Cardiac muscle cell (in vitro differentiated cells and primary cell): ENCODE measurements at regions not wholly inside any gene's neighbourhood (a gene's known extent, or its start where the extent isn't known, plus 50 kb on each side); places are given as distances from the start of the nearest gene placed in this dataset.

Source experiments
- DNase-seq, 2 donors: peaks; one replicate each; pipeline versions ENCODE4 v3.0.0 to v3.0.0-alpha.2; 2010 to 2017; ENCODE audit warnings: low read depth in 1 of 2, low spot score in 1 of 2
- H3K27ac ChIP-seq: fragments of 200-600 bp; sonication (generic); 2 replicates; pipeline ENCODE4 v1.5.1; 2016
- H3K27me3 ChIP-seq: fragments of 200-600 bp; sonication (generic); 2 replicates; pipeline ENCODE4 v1.6.0; 2016; ENCODE audit warnings: control low read depth
- H3K36me3 ChIP-seq: fragments of 200-600 bp; sonication (generic); 2 replicates; pipeline ENCODE4 v1.5.1; 2016; ENCODE audit warnings: control low read depth
- H3K4me1 ChIP-seq: fragments of 200-600 bp; sonication (generic); 2 replicates; pipeline ENCODE4 v1.8.1; 2017; ENCODE audit warnings: low read depth, mild to moderate bottlenecking, mixed run types
- H3K4me3 ChIP-seq: fragments of 200-600 bp; sonication (generic); 2 replicates; pipeline ENCODE4 v1.5.1; 2016; ENCODE audit warnings: mild to moderate bottlenecking
- H3K9me3 ChIP-seq: fragments of 200-600 bp; sonication (generic); 2 replicates; pipeline ENCODE4 v1.5.1; 2017; ENCODE audit warnings: low read depth, mild to moderate bottlenecking, control low read depth
- CTCF ChIP-seq: IDR thresholded peaks from 2 replicates; pipeline ENCODE4 v1.5.1; 2012; ENCODE audit warnings: low read depth, mild to moderate bottlenecking, low read length

GRCh38 chr18:45197526-45197970 lies 417.7 kb upstream of the SLC14A2 start:
- H3K4me3 ChIP-seq: no peak overlapping the region
- DNase-seq: peak in 1 of 2 donors; percentile 60
- no peaks in the 10 kb centered on the region for H3K9me3 ChIP-seq
- H3K27ac ChIP-seq: no peak overlapping the region
- H3K36me3 ChIP-seq: no peaks in the 10 kb centered on the region
- H3K27me3 ChIP-seq: peaks cover 4% of the 10 kb centered on the region
- no peak for TF ChIP-seq CTCF
- H3K4me1 ChIP-seq: no peaks in the 10 kb centered on the region

GRCh38 chr18:45198526-45198925 lies 416.8 kb upstream of the SLC14A2 start:
- DNase-seq: no peak
- no peak overlapping the region for H3K27ac ChIP-seq
- no peaks in the 10 kb centered on the region for H3K9me3 ChIP-seq
- no peaks in the 10 kb centered on the region for H3K4me1 ChIP-seq
- H3K27me3 ChIP-seq: peaks cover 4% of the 10 kb centered on the region
- no peak for TF ChIP-seq CTCF
- no peak overlapping the region for H3K4me3 ChIP-seq
- H3K36me3 ChIP-seq: no peaks in the 10 kb centered on the region

- Histone ChIP-seq H3K27me3 (peaks cover 4% of the 10 kb centered on the region), H3K36me3 (no peaks in the 10 kb centered on the region), H3K9me3 (no peaks in the 10 kb centered on the region), H3K4me1 (no peaks in the 10 kb centered on the region), H3K4me3 (no peak overlapping the region), H3K27ac (no peak overlapping the region)
- no peak for DNase-seq
- TF ChIP-seq CTCF: no peak
Observed at GRCh38 chr18:45201029-45201428, 414.2 kb upstream of the SLC14A2 start.

GRCh38 chr18:45201489-45201888 lies 413.8 kb upstream of the SLC14A2 start:
- H3K9me3 ChIP-seq: no peaks in the 10 kb centered on the region
- TF ChIP-seq CTCF: no peak
- H3K4me1 ChIP-seq: no peaks in the 10 kb centered on the region
- DNase-seq: no peak
- peaks cover under 1% of the 10 kb centered on the region for H3K27me3 ChIP-seq
- no peak overlapping the region for H3K27ac ChIP-seq
- H3K36me3 ChIP-seq: no peaks in the 10 kb centered on the region
- no peak overlapping the region for H3K4me3 ChIP-seq

GRCh38 chr18:45202061-45202460 lies 413.2 kb upstream of the SLC14A2 start:
- H3K9me3 ChIP-seq: no peaks in the 10 kb centered on the region
- H3K4me1 ChIP-seq: no peaks in the 10 kb centered on the region
- DNase-seq: no peak
- no peak overlapping the region for H3K4me3 ChIP-seq
- no peaks in the 10 kb centered on the region for H3K36me3 ChIP-seq
- no peak overlapping the region for H3K27ac ChIP-seq
- peaks cover 3% of the 10 kb centered on the region for H3K27me3 ChIP-seq
- no peak for TF ChIP-seq CTCF

- no peak overlapping the region for H3K4me3 ChIP-seq
- no peaks in the 10 kb centered on the region for H3K9me3 ChIP-seq
- DNase-seq: no peak
- peaks cover 3% of the 10 kb centered on the region for H3K27me3 ChIP-seq
- no peaks in the 10 kb centered on the region for H3K4me1 ChIP-seq
- no peak overlapping the region for H3K27ac ChIP-seq
- TF ChIP-seq CTCF: no peak
- H3K36me3 ChIP-seq: no peaks in the 10 kb centered on the region
Observed at GRCh38 chr18:45203677-45204076, 411.6 kb upstream of the SLC14A2 start.
